HepG2 (cell line): ENCODE measurements at regions not wholly inside any gene's neighbourhood (a gene's known extent, or its start where the extent isn't known, plus 50 kb on each side); places are given as distances from the start of the nearest gene placed in this dataset.

Experiments
- CHD4 ChIP-seq: fragments of 200-600 bp; sonication (generic); IDR thresholded peaks from 2 replicates; pipeline ENCODE4 v1.7.0; 2017; ENCODE audit warnings: mild to moderate bottlenecking, low read length, borderline replicate concordance
- CTCF ChIP-seq: sonication (generic); formaldehyde crosslinking; IDR thresholded peaks from 2 replicates; pipeline ENCODE4 v1.5.0; 2020; ENCODE audit warnings: mild to moderate bottlenecking, missing genetic modification reagents, moderate library complexity
- MTF1 ChIP-seq: sonication (generic); formaldehyde crosslinking; IDR thresholded peaks from 2 replicates; pipeline ENCODE4 v1.5.0; 2020; ENCODE audit warnings: missing genetic modification reagents
- ZNF441 ChIP-seq: sonication (generic); formaldehyde crosslinking; IDR thresholded peaks from 2 replicates; pipeline ENCODE4 v1.7.0; 2021; ENCODE audit warnings: missing genetic modification reagents, borderline replicate concordance
- ZNF451 ChIP-seq: sonication (generic); formaldehyde crosslinking; IDR thresholded peaks from 2 replicates; pipeline ENCODE4 v1.5.0; 2020; ENCODE audit warnings: mild to moderate bottlenecking, missing genetic modification reagents

GRCh38 chr20:25140968-25141367 is 54.5 kb upstream of the ENTPD6 start:
- no peak for TF ChIP-seq ZNF441 (CRISPR knock-in tag)
- TF ChIP-seq ZNF451 (CRISPR knock-in tag), result no peak
- TF ChIP-seq CTCF (CRISPR knock-in tag), result no peak
- no peak for TF ChIP-seq CHD4
- no peak for TF ChIP-seq MTF1 (CRISPR knock-in tag)
